ENCODE measurements at regions not wholly inside any gene's neighbourhood (a gene's known extent, or its start where the extent isn't known, plus 50 kb on each side); places are given as distances from the start of the nearest gene placed in this dataset.

DNA sequence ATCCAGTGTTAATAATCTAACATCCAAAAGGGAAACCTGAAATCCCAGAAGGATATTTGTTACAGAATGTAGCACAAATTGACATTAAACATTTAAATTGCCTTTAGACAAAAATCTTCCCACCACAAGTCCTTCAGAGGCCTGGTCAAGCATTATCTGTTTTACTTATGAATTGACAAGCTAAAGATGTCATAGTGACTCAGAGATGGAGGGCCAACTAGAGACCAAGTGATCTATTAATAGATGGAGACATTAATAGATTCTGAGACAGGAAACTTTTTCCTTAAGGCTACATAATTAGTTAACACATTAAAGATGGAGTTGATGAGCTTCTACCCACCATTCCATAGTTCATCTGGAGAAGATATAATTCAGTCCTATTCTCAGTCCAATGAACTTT, 526.2 kb downstream of the IRS1 start:
- intact Hi-C loops (cut with DNase I; ENCODE audit: low total_unique reads) = no loop called here
- no peaks in the 10 kb centered on the region for H3K27me3 ChIP-seq
- TF ChIP-seq, protein P1, sequence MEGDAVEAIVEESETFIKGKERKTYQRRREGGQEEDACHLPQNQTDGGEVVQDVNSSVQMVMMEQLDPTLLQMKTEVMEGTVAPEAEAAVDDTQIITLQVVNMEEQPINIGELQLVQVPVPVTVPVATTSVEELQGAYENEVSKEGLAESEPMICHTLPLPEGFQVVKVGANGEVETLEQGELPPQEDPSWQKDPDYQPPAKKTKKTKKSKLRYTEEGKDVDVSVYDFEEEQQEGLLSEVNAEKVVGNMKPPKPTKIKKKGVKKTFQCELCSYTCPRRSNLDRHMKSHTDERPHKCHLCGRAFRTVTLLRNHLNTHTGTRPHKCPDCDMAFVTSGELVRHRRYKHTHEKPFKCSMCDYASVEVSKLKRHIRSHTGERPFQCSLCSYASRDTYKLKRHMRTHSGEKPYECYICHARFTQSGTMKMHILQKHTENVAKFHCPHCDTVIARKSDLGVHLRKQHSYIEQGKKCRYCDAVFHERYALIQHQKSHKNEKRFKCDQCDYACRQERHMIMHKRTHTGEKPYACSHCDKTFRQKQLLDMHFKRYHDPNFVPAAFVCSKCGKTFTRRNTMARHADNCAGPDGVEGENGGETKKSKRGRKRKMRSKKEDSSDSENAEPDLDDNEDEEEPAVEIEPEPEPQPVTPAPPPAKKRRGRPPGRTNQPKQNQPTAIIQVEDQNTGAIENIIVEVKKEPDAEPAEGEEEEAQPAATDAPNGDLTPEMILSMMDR (IDR thresholded peaks at IDR 0.05) = no peak

DNA sequence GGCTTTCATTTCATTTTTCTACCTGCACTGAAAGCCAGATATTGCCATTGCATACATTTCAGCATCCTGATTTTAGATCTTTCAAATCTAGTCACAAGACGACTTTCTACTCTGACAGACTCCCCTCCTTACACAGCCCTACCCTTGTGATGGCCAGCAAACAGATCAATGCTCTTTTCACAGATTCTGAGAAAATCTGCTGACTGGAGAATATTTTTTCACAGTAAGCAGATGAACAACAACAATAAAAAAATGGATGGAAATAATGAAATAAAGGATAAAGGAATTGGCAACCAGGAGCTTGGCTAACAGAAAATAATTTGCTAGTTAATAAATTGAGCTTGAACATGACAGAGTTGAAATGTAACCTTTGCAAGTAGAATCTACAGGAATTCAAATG, 527.2 kb downstream of the IRS1 start:
- H3K4me3 ChIP-seq = no peak overlapping the region
- H3K4me1 ChIP-seq = no peaks in the 10 kb centered on the region
- no peaks in the 10 kb centered on the region for H3K36me3 ChIP-seq
- no peak overlapping the region for H3K27ac ChIP-seq
- DNase-seq = no peak
- TF ChIP-seq, protein P1 (IDR thresholded peaks at IDR 0.05) = no peak
- H3K9me3 ChIP-seq = no peaks in the 10 kb centered on the region
- intact Hi-C loops (cut with DNase I; ENCODE audit: low total_unique reads) = no loop called here
- H3K27me3 ChIP-seq = no peaks in the 10 kb centered on the region

More for the DNA sequence above, 526.2 kb downstream of the IRS1 start:
- H3K36me3 ChIP-seq = no peaks in the 10 kb centered on the region
- no peak overlapping the region for H3K27ac ChIP-seq
- H3K4me1 ChIP-seq = no peaks in the 10 kb centered on the region
- no peak overlapping the region for H3K4me3 ChIP-seq
- no peak for DNase-seq
- H3K9me3 ChIP-seq = no peaks in the 10 kb centered on the region

DNA sequence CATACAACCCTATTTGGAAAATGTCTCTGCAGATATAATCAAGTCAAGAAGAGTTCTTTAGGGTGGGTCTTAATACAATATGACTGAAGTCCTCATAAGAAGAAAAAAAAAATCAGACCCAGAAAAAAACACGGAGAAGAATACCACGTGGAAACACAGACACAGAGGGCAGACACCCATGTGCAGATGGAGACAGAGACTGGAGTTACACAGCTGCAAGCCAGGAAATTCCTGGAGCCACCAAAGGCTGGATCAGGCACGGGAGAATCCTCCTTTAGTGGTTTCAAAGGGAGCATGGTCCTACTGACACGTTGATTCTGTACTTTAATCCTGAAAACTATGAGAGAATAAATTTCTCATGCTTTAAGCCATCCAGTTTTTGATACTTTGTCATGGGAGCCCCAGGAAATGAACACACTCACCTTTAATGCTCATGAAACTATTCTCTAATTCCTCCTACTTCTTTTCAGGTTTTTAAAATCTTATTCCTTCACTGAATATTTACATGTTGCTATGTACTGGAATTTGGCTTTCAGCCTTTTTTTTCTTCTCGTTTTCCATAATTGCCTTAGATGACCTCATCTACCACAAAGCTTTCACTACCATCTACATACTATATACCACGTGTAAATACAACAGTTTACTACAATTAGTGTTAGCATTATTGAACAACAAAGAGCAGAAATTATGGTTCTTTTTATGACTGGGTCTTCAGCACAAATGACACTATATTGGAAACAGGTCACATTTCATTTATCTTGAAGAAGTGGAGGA, 529.1 kb downstream of the IRS1 start:
- Histone ChIP-seq H3K4me3 (no peak overlapping the region), H3K9me3 (no peaks in the 10 kb centered on the region), H3K27me3 (no peaks in the 10 kb centered on the region), H3K27ac (no peak overlapping the region), H3K36me3 (no peaks in the 10 kb centered on the region), H3K4me1 (no peaks in the 10 kb centered on the region)
- intact Hi-C loops (cut with DNase I; ENCODE audit: low total_unique reads) = no loop called here
- TF ChIP-seq, protein P1 (IDR thresholded peaks at IDR 0.05) = no peak
- no peak for DNase-seq

DNA sequence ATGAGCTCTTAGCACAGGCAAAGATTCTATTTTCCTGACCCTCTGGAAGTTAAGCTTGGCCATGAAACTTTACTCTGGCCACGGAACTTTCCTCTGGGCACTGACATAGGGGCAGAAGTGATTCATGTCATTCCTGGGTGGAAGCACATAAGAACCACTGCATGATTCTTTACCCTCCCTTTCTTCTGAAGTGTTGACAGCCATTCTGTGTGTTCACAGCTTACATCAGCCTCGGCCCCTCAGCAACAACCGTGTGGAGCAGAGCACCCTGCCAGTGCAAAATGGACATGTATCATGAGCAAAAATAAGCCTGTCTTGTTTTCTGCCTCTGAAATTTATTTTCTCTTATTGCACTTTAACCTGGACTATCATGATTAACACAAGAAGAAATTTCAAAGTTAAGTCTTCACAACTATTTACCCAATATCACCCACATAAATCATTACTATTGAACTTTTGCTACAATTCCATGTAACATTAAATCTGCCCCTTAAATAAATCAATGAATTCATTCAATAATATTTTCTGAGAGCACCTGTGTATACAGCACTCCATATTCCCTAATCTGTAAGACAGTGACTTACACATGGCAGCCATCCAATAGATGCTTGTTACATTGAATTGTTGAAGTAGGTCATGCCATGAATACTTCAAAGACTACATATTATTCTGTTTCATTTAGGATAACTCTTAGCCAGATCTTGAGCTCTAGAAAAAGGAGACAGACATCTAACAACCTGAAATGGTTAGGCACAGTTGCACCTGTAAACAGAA, 531.9 kb downstream of the IRS1 start:
- Histone ChIP-seq H3K9me3 (no peaks in the 10 kb centered on the region), H3K27ac (no peak overlapping the region), H3K4me3 (no peak overlapping the region), H3K36me3 (no peaks in the 10 kb centered on the region), H3K27me3 (no peaks in the 10 kb centered on the region), H3K4me1 (no peaks in the 10 kb centered on the region)
- no peak for DNase-seq
- TF ChIP-seq, protein P1 (IDR thresholded peaks at IDR 0.05) = no peak
- intact Hi-C loops (cut with DNase I; ENCODE audit: low total_unique reads) = no loop called here

DNA sequence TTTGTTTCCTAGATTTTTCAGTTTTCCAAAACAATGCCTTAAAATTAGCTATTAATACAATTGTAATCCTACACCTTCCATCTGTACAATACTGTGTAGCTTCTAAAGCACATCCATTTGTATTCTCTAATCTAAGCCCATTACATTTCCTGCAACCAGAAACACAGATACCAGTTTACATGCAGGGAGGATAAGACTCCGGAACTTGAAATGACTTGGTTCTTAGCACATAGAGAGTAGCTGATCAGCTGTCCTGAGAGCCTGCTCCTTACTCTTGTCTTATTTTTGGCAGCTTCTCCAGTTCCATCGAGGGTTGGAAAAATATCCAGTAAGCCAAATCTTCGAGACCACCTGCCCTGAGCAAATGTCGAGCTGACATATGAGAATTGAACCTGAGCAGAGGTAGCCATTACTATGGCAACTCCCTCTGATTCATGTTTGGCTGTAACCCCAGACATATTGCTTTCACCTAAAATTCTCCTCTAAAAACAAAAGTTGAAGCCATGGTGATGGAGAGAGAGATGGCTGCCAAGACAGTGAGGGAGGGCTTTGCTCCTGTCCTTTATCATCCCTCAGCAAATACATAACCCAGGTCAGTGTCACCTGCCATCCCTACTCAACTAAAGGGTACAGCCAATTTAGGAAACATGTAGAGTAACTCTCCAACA, 542.8 kb downstream of the IRS1 start:
- TF ChIP-seq, protein P1 (IDR thresholded peaks at IDR 0.05) = no peak
- intact Hi-C loops (cut with DNase I; ENCODE audit: low total_unique reads) = no loop called here

More for the DNA sequence above, 542.8 kb downstream of the IRS1 start:
- DNase-seq = no peak
- Histone ChIP-seq H3K4me1 (no peaks in the 10 kb centered on the region), H3K27ac (no peak overlapping the region), H3K27me3 (no peaks in the 10 kb centered on the region), H3K36me3 (no peaks in the 10 kb centered on the region), H3K4me3 (no peak overlapping the region), H3K9me3 (no peaks in the 10 kb centered on the region)
